ENCODE measurements at regions not wholly inside any gene's neighbourhood (a gene's known extent, or its start where the extent isn't known, plus 50 kb on each side); places are given as distances from the start of the nearest gene placed in this dataset.
"Not testable (repeated sequence)": the region's sequence is repeated elsewhere in the genome, so short reads cannot be mapped to it uniquely, and the experiment has no call there.

DNA sequence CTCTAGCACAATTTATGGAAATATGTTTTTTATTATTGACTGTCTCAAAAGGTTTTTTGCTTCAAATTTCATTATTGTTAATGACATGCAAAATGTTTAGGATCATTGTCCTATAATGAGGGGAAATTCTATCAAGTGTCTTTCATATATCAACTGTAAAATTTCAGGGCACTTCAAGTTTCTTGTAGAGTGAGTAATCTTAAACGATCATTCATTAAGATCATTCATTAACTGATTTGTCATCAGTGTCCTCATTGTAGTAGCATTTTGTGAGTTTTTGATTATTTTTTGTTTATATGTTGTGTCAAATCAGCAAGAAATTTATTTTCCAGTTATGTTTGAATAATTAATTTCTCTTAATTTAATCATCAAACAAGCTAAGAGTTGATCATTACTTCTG, 111.8 kb upstream of the PRDX6 start:
- WGBS (ENCODE audit: insufficient coverage): no CpG with 5 or more reads among the region's 1 CpG
- Mint-ChIP-seq H3K27me3 (ENCODE audit: low read depth in 2 of 2) (no peaks in the 10 kb centered on the region), H3K4me3 (no peak overlapping the region), H3K9me3 (peaks cover 0 to 2% of the 10 kb centered on the region in 2 donors), H3K27ac (no peak overlapping the region), H3K4me1 (peaks cover 0 to 7% of the 10 kb centered on the region in 2 donors), H3K36me3 (no peaks in the 10 kb centered on the region)
- Histone ChIP-seq H3K9me3 (ENCODE audit: control insufficient read depth, insufficient read depth, low read length) (no peaks in the 10 kb centered on the region), H3K4me1 (ENCODE audit: control insufficient read depth, insufficient read depth, low read length) (no peaks in the 10 kb centered on the region), H3K4me3 (ENCODE audit: low read length) (no peak overlapping the region), H3K36me3 (ENCODE audit: control insufficient read depth, insufficient read depth, low read length) (no peaks in the 10 kb centered on the region), H3K27ac (ENCODE audit: low read length) (no peak overlapping the region), H3K27me3 (ENCODE audit: control insufficient read depth, insufficient read depth, low read length) (no peaks in the 10 kb centered on the region)
- ATAC-seq (no peak), DNase-seq (no peak)
- TF ChIP-seq, protein P1, sequence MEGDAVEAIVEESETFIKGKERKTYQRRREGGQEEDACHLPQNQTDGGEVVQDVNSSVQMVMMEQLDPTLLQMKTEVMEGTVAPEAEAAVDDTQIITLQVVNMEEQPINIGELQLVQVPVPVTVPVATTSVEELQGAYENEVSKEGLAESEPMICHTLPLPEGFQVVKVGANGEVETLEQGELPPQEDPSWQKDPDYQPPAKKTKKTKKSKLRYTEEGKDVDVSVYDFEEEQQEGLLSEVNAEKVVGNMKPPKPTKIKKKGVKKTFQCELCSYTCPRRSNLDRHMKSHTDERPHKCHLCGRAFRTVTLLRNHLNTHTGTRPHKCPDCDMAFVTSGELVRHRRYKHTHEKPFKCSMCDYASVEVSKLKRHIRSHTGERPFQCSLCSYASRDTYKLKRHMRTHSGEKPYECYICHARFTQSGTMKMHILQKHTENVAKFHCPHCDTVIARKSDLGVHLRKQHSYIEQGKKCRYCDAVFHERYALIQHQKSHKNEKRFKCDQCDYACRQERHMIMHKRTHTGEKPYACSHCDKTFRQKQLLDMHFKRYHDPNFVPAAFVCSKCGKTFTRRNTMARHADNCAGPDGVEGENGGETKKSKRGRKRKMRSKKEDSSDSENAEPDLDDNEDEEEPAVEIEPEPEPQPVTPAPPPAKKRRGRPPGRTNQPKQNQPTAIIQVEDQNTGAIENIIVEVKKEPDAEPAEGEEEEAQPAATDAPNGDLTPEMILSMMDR (IDR thresholded peaks at IDR 0.05): no peak
- intact Hi-C loops (cut with micrococcal nuclease): no loop called here

DNA sequence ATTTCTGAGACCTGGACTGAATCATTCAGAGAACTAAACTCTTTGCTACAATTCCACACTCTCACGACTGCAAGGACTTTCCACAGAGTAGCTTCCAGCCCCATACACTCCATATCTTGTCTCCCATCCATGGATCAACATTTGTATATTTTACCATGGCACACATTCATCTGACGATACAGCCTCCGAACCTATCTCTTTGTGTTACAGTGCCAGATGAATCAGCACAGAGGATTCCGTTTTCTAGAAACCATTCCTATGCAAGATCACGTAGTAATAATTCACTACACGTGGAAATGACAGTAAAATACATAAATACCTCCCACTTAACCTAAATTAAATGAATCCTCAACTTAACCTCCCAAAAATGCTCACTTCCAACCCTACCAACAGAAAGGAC, 110.0 kb upstream of the PRDX6 start:
- no peaks in the 10 kb centered on the region for H3K27me3 ChIP-seq (ENCODE audit: control insufficient read depth, insufficient read depth, low read length)
- H3K27ac Mint-ChIP-seq: no peak overlapping the region
- ATAC-seq: no peak

GRCh38 chr1:173370586-173370985, 106.5 kb upstream of the PRDX6 start:
- H3K4me3 ChIP-seq (ENCODE audit: low read length); DNase-seq; ATAC-seq; H3K4me3 Mint-ChIP-seq; H3K27ac Mint-ChIP-seq; H3K27me3 Mint-ChIP-seq (ENCODE audit: low read depth in 2 of 2); H3K4me1 Mint-ChIP-seq; H3K27me3 ChIP-seq (ENCODE audit: control insufficient read depth, insufficient read depth, low read length); H3K36me3 ChIP-seq (ENCODE audit: control insufficient read depth, insufficient read depth, low read length); intact Hi-C loops (cut with micrococcal nuclease); H3K36me3 Mint-ChIP-seq; H3K9me3 ChIP-seq (ENCODE audit: control insufficient read depth, insufficient read depth, low read length); H3K27ac ChIP-seq (ENCODE audit: low read length); H3K9me3 Mint-ChIP-seq; H3K4me1 ChIP-seq (ENCODE audit: control insufficient read depth, insufficient read depth, low read length): not testable (repeated sequence)
- 86% methylated on average over 3 of the region's 3 CpGs for WGBS (ENCODE audit: insufficient coverage)

More for the DNA sequence above, 110.0 kb upstream of the PRDX6 start:
- no peak overlapping the region for H3K4me3 ChIP-seq (ENCODE audit: low read length)
- H3K4me1 Mint-ChIP-seq: no peaks in the 10 kb centered on the region
- no peak overlapping the region for H3K27ac ChIP-seq (ENCODE audit: low read length)
- H3K27me3 Mint-ChIP-seq (ENCODE audit: low read depth in 2 of 2): no peaks in the 10 kb centered on the region
- intact Hi-C loops (cut with micrococcal nuclease): no loop called here
- 95% methylated on average over 6 of the region's 6 CpGs for WGBS (ENCODE audit: insufficient coverage)
- no peaks in the 10 kb centered on the region for H3K36me3 ChIP-seq (ENCODE audit: control insufficient read depth, insufficient read depth, low read length)
- H3K36me3 Mint-ChIP-seq: no peaks in the 10 kb centered on the region
- H3K4me3 Mint-ChIP-seq: no peak overlapping the region
- no peak for DNase-seq
- TF ChIP-seq, protein P1 (IDR thresholded peaks at IDR 0.05): no peak
- H3K9me3 ChIP-seq (ENCODE audit: control insufficient read depth, insufficient read depth, low read length): no peaks in the 10 kb centered on the region
- peaks cover 0 to 2% of the 10 kb centered on the region in 2 donors for H3K9me3 Mint-ChIP-seq
- no peaks in the 10 kb centered on the region for H3K4me1 ChIP-seq (ENCODE audit: control insufficient read depth, insufficient read depth, low read length)

DNA sequence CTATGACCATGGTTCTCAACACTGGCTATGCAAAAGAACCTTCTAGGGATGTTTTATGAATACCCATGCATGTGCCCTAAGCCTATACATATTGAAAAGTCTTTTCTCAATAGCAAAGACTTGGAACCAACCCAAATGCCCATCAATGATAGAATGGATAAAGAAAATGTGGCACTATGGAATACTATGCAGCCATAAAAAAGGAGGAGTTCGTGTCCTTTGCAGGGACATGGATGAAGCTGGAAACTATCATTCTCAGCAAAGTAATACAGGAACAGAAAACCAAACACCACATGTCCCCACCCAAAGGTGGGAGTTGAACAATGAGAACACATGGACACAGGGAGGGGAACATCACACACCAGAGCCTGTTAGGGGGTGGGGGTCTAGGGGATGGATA, 101.1 kb upstream of the PRDX6 start:
- ATAC-seq; H3K9me3 ChIP-seq (ENCODE audit: control insufficient read depth, insufficient read depth, low read length); H3K27ac ChIP-seq (ENCODE audit: low read length); DNase-seq; H3K4me3 Mint-ChIP-seq; H3K27me3 Mint-ChIP-seq (ENCODE audit: low read depth in 2 of 2); H3K4me3 ChIP-seq (ENCODE audit: low read length); H3K9me3 Mint-ChIP-seq; H3K27me3 ChIP-seq (ENCODE audit: control insufficient read depth, insufficient read depth, low read length); H3K4me1 Mint-ChIP-seq; H3K36me3 Mint-ChIP-seq; intact Hi-C loops (cut with micrococcal nuclease); H3K27ac Mint-ChIP-seq; H3K36me3 ChIP-seq (ENCODE audit: control insufficient read depth, insufficient read depth, low read length): not testable (repeated sequence)
- H3K4me1 ChIP-seq (ENCODE audit: control insufficient read depth, insufficient read depth, low read length): peaks cover 13% of the 10 kb centered on the region
- WGBS (ENCODE audit: insufficient coverage): no CpG with 5 or more reads among the region's 1 CpG

DNA sequence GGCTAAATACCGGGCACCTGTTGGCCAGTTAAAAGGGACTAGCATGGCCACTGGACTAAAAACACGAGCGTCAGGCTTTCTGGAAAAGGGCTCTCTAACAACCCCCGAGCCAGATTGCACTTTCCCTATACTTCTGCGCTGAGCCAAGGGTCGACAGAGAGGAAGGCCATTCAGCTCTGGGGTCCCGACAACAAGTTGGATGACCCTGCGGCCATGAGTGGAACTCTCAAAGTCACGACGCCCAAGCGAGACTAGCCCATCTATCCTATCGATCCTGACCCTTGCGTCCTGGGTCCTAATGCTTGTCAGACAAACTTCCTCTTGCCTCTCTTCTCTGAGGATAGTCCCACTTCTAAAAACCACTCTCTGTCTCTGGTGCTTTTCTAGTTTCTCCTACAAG, 99.9 kb upstream of the PRDX6 start:
- H3K36me3 ChIP-seq (ENCODE audit: control insufficient read depth, insufficient read depth, low read length): no peaks in the 10 kb centered on the region
- no peak overlapping the region for H3K4me3 ChIP-seq (ENCODE audit: low read length)
- H3K36me3 Mint-ChIP-seq: peaks cover 9% of the 10 kb centered on the region
- H3K9me3 ChIP-seq (ENCODE audit: control insufficient read depth, insufficient read depth, low read length): no peaks in the 10 kb centered on the region
- ATAC-seq (no peak), DNase-seq (no peak)
- no peak overlapping the region for H3K4me3 Mint-ChIP-seq
- no peaks in the 10 kb centered on the region for H3K27me3 Mint-ChIP-seq (ENCODE audit: low read depth in 2 of 2)
- no peak overlapping the region for H3K27ac Mint-ChIP-seq
- 94% methylated on average over 13 of the region's 13 CpGs for WGBS (ENCODE audit: insufficient coverage)
- TF ChIP-seq, protein P1 (IDR thresholded peaks at IDR 0.05): no peak
- H3K4me1 Mint-ChIP-seq: peaks cover 0 to 8% of the 10 kb centered on the region in 2 donors
- intact Hi-C loops (cut with micrococcal nuclease): no loop called here
- no peaks in the 10 kb centered on the region for H3K27me3 ChIP-seq (ENCODE audit: control insufficient read depth, insufficient read depth, low read length)
- H3K27ac ChIP-seq (ENCODE audit: low read length): no peak overlapping the region
- H3K4me1 ChIP-seq (ENCODE audit: control insufficient read depth, insufficient read depth, low read length): peaks cover 13% of the 10 kb centered on the region
- H3K9me3 Mint-ChIP-seq: peaks cover 4 to 5% of the 10 kb centered on the region in 2 donors

Data from natural killer cell (primary cell).